GM18867 (cell line): ENCODE measurements at regions not wholly inside any gene's neighbourhood (a gene's known extent, or its start where the extent isn't known, plus 50 kb on each side); places are given as distances from the start of the nearest gene placed in this dataset.
"Not testable (repeated sequence)": the region's sequence is repeated elsewhere in the genome, so short reads cannot be mapped to it uniquely, and the experiment has no call there.

Source experiments
- ATAC-seq: cut with Tn5 transposase; IDR thresholded peaks from one replicate; pipeline ENCODE4 v1.9.1; 2021; ENCODE audit warnings: mild to moderate bottlenecking, moderate library complexity; ENCODE audit not compliant: unreplicated experiment

DNA sequence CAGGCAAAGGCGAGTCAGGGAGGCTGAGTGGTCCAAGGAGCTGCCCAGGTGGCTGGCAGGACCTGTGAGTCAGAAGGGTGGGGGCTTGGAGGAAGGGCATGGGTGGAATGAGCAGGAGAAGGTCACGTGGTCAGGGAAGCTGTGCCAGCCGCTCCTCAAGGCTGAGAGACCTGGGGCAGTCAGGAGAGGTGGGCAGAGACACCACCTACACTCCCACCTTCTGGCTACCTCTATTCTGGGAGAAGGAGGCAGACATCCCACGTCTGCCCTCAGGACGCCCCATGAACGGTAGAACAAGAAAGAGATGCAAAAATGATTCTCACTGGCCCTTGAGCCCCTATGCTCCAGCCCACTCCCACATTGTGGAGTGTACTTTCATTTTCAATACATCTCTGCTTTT, 151.8 kb upstream of the RAB4A start:
- ATAC-seq = no peak

DNA sequence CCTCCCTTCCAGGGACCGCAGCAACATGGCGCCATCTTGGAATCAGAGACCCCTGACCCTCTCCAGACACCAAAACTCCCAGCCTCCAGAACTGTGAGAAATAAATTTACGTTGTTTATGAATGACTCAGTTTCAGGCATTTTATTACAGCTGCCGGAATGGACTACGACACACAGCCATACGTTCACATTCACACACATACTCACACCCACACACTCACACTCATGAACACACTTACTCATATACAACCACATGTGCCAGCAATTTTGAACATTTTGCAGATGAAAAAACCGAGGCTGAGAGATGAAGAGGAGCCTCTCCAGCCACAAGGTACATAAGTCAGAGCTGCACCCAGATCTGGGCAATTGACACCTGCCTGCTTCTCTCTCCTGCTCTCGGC, 151.0 kb upstream of the RAB4A start:
- no peak for ATAC-seq

DNA sequence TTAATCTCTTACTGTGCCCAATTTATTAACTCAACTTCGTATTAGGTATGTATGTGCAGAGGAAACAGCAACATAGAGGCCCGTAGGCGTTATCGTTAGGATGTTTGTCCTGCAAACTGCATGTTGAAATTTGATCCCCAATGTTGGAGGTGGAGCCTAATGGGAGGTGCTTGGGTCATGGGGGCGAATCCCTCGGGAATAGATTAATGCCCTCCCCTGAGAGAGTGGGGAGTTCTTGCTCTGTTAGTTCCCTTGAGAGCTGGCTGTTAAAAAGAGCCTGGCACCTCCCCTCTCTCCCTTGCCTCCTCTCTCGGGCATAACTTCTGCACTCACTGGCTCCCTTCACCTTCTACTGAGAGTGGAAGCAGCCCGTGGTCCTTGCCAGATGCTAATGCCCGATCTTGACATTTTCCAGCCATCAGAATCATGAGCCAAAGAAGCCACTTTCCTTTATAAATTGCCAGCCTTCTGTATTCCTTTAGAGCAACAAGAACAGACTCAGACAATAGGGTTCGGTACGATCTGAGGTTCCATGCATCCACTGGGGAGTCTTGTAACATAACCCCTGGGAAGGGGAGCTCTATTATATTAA, 149.0 kb upstream of the RAB4A start:
- ATAC-seq = no peak

DNA sequence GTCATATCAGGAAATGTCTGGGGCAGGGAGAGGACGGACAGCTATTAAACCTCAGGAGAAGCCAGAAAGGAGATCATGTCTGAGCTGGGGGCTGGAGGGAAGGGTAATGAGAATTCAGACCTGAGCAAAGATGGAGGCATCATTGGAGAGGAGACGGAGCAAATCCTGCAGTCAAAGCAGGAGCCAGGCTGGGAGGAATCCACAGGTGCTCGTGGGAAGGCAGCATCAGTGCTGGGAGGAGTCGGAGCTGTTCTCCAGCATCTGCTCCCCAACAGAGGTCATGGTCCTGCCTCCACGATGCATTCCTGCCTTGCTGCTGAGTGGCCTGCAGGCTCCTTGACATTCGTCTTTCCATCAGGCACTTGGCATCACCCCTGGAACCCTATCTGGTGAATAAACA, 148.3 kb upstream of the RAB4A start:
- no peak for ATAC-seq

DNA sequence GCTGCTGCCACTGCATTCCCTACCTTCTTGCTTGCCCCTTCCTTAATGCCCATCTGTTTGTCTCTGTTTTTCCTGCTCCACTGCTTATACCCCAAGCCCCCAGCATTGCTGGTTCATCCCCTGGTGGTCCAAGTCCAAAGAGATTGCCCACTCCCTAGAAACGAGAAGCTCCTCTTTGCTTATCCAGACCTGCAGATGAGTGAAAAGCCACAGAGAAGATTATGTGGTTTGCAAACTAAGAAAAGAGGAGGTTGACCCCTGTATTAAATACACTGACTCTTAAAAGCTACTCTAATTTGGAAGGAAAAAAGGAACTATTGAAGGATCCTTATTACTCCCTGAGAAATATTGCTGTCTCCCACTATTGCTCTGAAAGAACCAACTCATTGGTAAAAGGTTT, 146.8 kb upstream of the RAB4A start:
- no peak for ATAC-seq

DNA sequence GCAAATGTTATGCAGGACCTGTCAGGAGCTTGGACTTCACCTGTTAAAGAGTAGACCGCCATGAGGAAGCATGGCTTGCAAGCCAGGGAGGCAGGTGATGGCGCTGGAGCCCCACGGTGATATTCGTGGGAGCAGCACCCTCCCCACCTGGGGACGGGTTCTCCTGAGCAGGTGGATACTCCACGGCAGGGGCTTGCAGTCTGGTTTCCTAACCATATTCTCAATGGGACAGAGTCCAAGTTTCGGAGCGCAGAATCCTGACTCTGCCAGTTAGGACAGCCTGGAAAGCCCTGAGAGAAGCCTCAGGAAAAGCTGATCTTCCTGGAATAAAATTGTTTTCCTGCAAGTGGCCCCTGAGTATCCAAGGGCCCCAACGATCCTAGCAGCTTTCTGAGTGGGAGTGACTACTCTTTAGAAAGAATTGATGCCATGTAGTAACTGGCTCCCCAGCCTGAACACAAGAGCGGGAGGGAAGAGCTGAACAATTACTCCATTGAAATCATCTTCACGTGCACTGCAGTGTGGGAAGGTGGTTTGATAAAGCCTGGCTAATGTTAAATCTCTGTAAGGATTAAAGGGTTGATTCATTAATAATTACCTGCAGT, 146.3 kb upstream of the RAB4A start:
- no peak for ATAC-seq

DNA sequence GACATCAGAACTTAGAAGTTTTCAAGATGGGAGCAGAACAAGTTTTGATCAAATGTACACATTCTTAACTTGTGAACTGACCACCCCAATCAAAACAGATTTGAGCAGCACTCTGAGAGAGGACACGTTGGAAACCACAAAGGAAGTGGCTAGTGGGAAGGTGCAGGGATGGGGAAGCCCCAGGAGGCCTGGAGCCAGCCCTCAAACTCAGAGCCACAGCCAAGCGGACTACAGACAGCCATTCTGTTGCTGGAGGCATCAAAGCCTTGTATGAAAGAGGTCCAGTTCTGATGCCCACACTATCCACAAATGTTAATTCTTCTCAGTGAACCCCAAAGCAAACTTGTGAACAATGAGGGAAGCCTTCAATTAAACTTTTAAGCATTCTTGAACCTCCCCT, 143.6 kb upstream of the RAB4A start:
- no peak for ATAC-seq

DNA sequence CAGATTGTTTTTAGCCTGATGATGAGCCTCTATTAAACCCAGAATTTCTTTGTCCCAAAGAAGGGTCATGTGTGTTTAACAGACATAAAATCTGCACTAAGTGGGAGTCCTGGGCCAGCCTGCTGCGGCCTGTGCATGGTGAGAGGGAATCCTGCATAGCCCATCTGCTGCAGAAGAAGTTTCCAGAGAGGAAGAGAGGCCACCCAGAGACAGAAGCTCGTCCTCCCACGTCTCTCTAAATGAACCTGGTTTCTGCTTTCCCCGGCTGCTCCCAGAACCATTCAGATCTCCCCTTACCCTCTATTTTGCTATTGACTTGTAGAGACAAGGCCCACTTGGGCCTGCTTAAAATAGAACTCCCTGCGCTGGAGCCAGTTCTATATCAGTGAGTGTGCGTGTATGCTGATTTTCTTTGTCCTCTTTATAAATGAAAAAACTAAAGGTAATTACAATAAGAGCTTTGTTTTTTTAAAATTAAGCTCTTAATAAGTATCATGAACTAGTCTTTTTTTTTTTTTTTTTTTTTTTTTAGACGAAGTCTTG, 142.8 kb upstream of the RAB4A start:
- ATAC-seq = no peak

DNA sequence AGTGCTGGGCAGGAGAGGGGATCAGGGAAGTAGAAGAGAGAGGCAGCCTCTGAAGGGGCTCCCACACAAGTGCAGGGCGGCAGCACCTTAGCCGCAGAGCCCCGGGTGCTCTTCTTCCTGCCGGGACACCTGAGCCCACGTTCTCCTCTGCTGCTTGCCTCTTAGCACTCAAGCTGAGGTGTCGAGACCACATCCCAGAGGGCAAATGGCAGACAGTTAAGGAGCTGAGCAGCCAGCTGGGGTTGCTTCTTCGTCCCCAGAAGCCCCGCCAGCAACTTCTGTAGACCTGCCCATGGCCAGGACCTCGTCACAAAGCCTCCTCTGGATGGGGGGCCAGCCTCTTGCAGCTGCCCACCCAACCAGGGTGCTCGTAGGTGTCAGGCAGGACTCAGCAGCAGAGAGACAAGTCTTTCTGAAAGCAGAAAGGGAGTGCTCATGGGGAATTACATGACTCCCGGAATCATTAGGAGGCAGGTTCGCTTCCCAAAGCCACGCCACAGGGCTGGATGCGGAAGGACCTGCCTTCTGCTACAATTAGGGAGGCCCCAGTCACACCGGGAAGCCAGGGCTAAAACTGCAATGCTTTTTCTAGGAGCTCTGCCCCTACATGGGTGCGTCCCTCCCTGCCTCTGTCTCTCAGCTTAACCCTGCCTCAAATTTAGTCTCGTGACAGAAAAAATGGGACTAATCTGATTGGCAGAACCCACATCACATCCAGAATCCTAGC, 141.4 kb upstream of the RAB4A start:
- no peak for ATAC-seq

DNA sequence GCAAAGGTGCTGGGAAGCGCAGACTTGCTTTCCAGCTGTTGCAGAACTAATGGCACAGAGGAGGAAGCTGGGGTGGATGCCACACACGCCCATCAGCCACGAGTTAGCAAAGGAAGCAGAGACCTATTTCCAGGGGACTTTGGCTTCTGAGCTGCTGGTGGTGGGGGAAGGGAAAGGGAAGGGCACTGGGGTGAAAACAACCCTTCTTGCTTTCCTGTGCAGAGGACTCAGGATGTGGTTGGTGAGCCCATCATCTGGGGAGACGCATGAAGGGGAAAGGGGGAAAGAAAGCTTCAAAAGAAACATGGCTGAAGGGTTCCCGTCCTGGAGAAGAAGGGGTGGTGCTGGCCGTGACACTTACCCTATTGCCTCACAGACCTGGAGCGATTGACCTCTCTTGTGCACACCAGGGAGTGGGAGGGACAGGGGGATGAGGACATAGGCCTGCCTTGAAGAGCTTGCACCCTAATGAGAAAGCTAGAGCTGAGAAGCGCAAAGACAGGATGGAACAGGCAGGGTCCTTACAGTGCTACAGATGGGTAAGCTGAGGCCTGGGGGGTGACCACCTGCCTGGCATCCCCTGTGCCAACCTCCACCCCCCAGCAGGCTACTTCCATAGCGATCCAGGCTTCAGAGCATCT, 140.8 kb upstream of the RAB4A start:
- no peak for ATAC-seq

DNA sequence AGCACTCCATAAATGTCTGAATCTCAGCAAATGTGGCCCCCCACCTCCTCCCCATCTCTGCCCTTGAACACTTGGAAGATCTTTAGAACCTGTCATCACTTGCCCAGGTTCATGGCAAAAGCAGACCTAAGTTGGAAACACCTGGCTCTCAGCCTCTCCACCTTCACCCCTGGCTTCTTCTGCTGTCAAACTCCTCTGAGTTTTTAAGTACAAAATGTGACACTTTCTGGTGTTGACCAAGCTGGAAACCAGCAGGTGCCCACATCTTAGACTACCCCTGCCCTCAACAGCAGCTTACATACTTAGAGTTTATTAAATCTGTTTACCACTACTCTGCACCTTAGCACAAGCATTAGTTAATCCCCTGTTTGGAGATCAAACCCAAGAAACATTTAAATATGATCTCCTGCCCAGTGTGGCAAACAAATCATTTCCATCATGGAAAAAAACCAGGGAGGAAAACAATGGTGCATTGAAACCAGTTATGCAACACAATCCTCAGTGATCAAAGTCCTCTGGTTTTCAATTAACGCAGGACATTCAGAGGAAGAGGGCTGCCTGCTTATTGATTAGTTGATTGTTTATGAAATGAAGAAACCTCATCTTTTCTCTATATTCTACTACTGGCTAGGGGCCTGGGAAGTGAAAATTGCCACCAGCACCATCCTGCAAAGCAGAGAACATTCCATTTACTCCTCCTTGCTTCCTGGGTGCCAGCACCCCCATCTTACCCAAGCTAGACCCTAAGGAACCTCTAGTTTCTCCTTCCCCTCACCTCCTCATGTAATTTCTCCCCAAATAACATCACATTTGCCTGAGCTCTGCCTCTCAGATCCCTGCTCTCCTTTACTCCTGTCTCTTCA, 139.4 kb upstream of the RAB4A start:
- ATAC-seq = no peak

DNA sequence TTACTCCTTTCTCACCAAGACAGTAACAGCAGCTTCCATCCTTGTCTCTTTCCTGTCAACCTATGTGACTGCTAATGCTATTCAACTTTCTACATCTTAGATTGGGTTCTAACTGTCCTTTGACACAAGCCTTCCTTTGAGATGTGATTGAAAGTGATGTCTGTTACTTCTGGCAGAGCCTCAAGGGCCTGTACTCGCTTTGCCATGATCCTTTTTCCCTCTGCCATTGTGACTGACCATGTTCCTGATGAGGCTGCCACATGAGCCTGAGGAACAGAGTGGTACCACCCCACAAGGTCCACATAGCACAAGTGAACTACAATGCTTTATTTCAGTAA, 138.8 kb upstream of the RAB4A start:
- no peak for ATAC-seq

DNA sequence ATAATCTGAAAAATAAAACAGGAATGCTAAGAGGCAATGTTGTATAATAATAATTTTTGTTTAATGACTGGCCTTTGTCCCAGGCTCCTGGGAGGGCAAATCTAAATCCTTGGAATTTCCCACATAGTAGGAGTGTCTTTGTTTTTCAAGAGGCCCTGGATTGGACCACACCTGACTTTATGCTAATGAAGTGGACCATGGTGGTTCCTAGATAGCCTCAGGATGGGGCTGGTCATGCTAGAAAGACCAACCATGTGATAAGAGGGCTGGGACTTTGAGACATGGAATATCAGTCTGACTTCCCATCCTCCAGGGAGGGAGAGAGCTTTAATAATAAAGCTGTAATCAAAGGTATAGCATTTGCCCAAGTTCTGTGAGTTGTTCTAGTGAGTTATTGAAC, 138.2 kb upstream of the RAB4A start:
- ATAC-seq = no peak

DNA sequence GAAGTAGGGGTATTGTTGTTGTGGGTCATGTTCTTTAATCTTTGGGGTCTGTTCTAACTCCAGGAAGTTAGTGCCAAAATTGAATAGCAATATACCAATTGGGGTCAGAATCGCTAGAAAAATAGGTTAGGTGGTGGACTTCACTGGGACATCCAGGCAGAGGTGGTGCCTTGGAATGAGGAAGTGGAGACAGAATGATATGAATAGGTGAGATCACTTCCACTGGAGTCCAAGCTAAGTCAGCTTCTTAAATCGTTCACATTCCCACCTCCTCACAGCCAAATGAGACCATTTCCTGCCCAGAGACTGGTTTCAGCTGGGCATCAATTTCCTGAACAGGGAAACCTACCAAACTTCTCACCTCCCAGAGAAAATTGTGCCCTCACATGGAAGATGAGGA, 137.8 kb upstream of the RAB4A start:
- ATAC-seq = no peak

DNA sequence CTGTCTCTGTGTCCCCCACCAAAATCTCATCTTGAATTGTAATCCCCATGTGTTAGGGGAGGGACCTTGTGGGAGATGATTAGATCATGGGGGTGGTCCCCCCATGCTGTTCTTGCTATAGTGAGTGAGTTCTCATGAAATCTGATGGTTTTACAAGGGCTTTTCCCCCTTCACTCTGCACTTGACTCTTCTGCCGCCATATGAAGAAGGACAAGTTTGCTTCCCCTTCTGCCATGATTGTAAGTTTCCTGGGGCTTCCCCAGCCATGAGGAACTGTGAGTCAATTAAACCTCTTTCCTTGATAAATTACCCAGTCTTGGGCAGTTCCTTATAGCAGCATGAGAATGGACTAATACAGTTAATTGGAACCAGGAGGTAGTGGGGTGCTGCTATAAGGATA, 137.1 kb upstream of the RAB4A start:
- ATAC-seq = no peak

DNA sequence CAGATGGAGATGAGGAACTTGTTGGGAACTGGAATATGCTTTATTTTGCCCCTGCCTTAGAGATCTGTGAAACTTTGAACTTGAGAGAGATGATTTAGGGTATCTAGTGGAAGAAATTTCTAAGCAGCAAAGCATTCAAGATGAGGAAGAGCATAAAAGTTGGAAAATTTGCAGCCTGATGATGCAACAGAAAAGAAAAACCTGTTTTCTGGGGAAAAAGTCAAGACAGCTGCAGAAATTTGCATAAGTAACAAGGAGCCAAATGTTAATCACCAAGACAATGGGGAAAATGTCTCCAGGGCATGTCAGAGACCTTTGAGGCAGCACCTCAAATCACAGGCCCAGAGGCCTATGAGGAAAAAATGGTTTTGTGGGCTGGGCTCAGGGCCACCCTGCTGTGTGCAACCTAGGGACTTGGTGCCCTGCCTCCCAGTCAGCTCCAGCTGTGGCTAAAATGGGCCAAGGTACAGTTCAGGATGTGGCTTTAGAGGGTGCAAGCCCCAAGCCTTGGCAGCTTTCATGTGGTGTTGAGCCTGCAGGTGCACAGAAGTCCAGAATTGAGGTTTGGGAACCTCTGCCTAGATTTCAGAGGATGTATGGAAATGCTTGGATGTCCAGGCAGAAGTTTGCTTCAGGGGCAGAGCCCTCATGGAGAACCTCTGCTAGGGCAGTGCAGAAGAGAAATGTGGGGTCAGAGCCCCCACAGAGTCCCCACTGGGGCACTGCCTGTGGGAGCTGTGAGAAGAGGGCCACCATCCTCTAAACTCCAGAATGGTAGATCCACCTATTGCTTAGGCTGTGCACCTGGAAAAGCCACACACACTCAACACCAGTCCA, 136.3 kb upstream of the RAB4A start:
- ATAC-seq = not testable (repeated sequence)

DNA sequence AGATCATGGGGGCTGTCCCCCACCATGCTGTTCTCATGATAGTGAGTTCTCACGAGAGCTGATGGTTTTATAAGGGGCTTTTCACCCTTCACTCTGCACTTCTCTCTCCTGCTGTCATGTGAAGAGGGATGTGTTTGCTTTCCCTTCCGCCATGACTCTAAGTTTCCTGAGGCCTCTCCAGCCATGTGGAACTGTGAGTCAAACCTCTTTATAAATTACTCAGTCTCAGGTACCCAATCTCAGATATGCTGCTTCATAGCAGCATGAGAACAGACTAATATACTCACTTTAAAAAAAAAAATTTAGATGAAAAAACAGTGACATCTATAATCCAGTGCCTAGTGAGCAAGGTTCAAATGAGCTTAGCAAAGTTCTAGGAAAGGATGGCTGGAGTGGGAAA, 135.1 kb upstream of the RAB4A start:
- ATAC-seq = no peak

DNA sequence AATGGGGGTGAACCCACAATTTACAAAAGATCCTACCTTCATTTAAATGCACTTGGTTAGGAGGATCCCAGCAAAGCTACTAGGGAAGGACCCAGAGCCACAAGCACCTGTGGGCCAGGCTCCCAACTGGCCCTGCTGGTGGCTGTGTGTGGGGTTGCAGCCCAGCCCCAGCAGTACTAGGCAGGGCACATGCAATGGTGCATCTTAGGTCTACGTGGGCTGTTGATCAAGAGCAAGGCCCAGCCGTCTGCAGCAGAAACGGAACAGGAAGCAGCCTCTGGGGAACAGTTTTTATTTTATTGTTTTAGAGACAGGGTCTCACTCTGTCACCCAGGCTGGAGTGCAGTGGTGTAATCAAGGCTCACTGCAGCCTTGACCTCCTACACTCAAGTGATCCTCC, 134.1 kb upstream of the RAB4A start:
- ATAC-seq = no peak

DNA sequence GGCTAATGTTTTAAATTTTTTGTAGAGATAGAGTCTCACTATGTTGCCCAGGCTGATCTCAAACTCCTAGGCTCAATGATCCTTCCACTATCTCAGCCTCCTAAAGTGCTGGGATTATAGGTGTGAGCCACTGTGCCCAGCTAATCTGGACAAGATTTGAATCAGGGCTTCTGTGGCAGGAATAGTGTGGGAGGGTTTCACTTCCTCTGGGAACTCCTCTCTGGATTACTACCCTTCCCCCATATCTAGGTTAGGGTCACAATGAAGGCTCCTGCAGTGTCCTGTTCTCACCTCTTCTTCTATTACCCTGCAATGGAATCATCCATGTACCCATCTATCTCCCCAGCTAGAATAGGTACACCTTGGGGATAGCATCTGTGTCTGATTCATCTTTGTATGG, 133.6 kb upstream of the RAB4A start:
- no peak for ATAC-seq

DNA sequence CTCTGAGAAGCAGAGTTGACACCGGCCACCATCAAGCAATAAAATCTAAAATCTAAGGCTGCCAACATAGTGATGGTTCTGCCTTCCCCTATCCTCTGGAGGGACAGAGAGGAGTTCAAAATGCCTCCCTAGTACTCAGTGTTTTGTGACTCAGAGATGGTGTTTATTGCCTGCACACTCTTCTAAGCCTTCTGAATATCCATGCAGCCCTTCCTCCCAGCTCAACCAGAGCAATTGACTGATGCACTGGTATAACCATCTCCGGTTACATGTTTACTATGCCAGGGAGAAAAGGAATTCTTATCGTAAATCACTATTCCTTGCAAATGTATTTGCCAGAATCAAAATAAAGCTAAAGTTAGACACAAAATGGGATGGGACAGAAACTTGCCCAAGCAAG, 132.9 kb upstream of the RAB4A start:
- ATAC-seq = no peak
